ENCODE measurements at regions not wholly inside any gene's neighbourhood (a gene's known extent, or its start where the extent isn't known, plus 50 kb on each side); places are given as distances from the start of the nearest gene placed in this dataset.

GRCh38 chr3:187900993-187901755 is 155.9 kb upstream of the BCL6 start:
- no peaks in the 10 kb centered on the region for H3K27me3 ChIP-seq
- H3K27ac ChIP-seq: no peak overlapping the region
- no peak overlapping the region for H3K4me3 ChIP-seq
- TF ChIP-seq POLR2A (IDR thresholded peaks at IDR 0.05) (no peak), CTCF (IDR thresholded peaks at IDR 0.05) (no peak)
- H3K9me3 ChIP-seq: no peaks in the 10 kb centered on the region
- no peaks in the 10 kb centered on the region for H3K36me3 ChIP-seq
- H3K4me1 ChIP-seq: no peaks in the 10 kb centered on the region
- DNase-seq: no peak

GRCh38 chr3:187902041-187902471 is 156.8 kb upstream of the BCL6 start:
- TF ChIP-seq CTCF (IDR thresholded peaks at IDR 0.05) (no peak), POLR2A (IDR thresholded peaks at IDR 0.05) (no peak)
- Histone ChIP-seq H3K27ac (no peak overlapping the region), H3K4me1 (no peaks in the 10 kb centered on the region), H3K36me3 (no peaks in the 10 kb centered on the region), H3K27me3 (no peaks in the 10 kb centered on the region), H3K4me3 (no peak overlapping the region), H3K9me3 (no peaks in the 10 kb centered on the region)
- peak in 2 of 3 donors; percentile 38 to 54 for DNase-seq

GRCh38 chr3:187902936-187903335 is 157.7 kb upstream of the BCL6 start:
- H3K36me3 ChIP-seq: no peaks in the 10 kb centered on the region
- DNase-seq: no peak
- H3K4me3 ChIP-seq: no peak overlapping the region
- TF ChIP-seq POLR2A (IDR thresholded peaks at IDR 0.05): no peak
- no peaks in the 10 kb centered on the region for H3K4me1 ChIP-seq
- H3K9me3 ChIP-seq: no peaks in the 10 kb centered on the region
- no peaks in the 10 kb centered on the region for H3K27me3 ChIP-seq
- H3K27ac ChIP-seq: no peak overlapping the region

GRCh38 chr3:187903697-187904096 is 158.4 kb upstream of the BCL6 start:
- no peak overlapping the region for H3K4me3 ChIP-seq
- no peak for DNase-seq
- no peak for TF ChIP-seq POLR2A (IDR thresholded peaks at IDR 0.05)
- TF ChIP-seq CTCF (IDR thresholded peaks at IDR 0.05): no peak
- H3K4me1 ChIP-seq: no peaks in the 10 kb centered on the region
- H3K27ac ChIP-seq: no peak overlapping the region
- no peaks in the 10 kb centered on the region for H3K9me3 ChIP-seq
- no peaks in the 10 kb centered on the region for H3K27me3 ChIP-seq
- no peaks in the 10 kb centered on the region for H3K36me3 ChIP-seq

GRCh38 chr3:187906416-187906815 is 161.1 kb upstream of the BCL6 start:
- H3K36me3 ChIP-seq: no peaks in the 10 kb centered on the region
- H3K27ac ChIP-seq: peak overlapping the region in 3 of 4 donors; percentile 3 to 59 (median 42)
- TF ChIP-seq CTCF (IDR thresholded peaks at IDR 0.05) (no peak), POLR2A (IDR thresholded peaks at IDR 0.05) (no peak)
- H3K9me3 ChIP-seq: no peaks in the 10 kb centered on the region
- no peaks in the 10 kb centered on the region for H3K27me3 ChIP-seq
- no peak for DNase-seq
- H3K4me3 ChIP-seq: no peak overlapping the region
- H3K4me1 ChIP-seq: no peaks in the 10 kb centered on the region

- DNase-seq: no peak
- Histone ChIP-seq H3K4me3 (no peak overlapping the region), H3K27me3 (no peaks in the 10 kb centered on the region), H3K27ac (peak overlapping the region in 1 of 4 donors; percentile 59), H3K36me3 (no peaks in the 10 kb centered on the region), H3K4me1 (no peaks in the 10 kb centered on the region), H3K9me3 (no peaks in the 10 kb centered on the region)
- TF ChIP-seq POLR2A (IDR thresholded peaks at IDR 0.05): no peak
- TF ChIP-seq CTCF (IDR thresholded peaks at IDR 0.05): no peak
These were observed 161.7 kb upstream of the BCL6 start for GRCh38 chr3:187906920-187907319.

Measured in Peyer's patch (tissue), 4 donors.